ENCODE measurements at regions not wholly inside any gene's neighbourhood (a gene's known extent, or its start where the extent isn't known, plus 50 kb on each side); places are given as distances from the start of the nearest gene placed in this dataset.
A peak's percentile ranks its signal among the peaks of the same experiment; 100 is the strongest.

GRCh38 chr2:199019898-199020507, 437.7 kb downstream of the SATB2 start:
- TF ChIP-seq REST (IDR thresholded peaks at IDR 0.05; ENCODE audit: low read depth) (no peak), YY1 (IDR thresholded peaks at IDR 0.05; ENCODE audit: low read depth) (no peak), EGR1 (IDR thresholded peaks at IDR 0.05) (no peak), NFIC (IDR thresholded peaks at IDR 0.05) (no peak), MAX (IDR thresholded peaks at IDR 0.05) (no peak), TCF12 (IDR thresholded peaks at IDR 0.05; ENCODE audit: low read depth) (no peak), EP300 (IDR thresholded peaks at IDR 0.05; ENCODE audit: borderline replicate concordance) (no peak), TAF1 (IDR thresholded peaks at IDR 0.05; ENCODE audit: low read depth) (no peak), RAD21 (IDR thresholded peaks at IDR 0.05; ENCODE audit: low read depth) (peak; percentile 17; the same call in 1 of the 2 replicates)

Measured in Ishikawa (cell line).